ENCODE measurements at regions not wholly inside any gene's neighbourhood (a gene's known extent, or its start where the extent isn't known, plus 50 kb on each side); places are given as distances from the start of the nearest gene placed in this dataset.

DNA sequence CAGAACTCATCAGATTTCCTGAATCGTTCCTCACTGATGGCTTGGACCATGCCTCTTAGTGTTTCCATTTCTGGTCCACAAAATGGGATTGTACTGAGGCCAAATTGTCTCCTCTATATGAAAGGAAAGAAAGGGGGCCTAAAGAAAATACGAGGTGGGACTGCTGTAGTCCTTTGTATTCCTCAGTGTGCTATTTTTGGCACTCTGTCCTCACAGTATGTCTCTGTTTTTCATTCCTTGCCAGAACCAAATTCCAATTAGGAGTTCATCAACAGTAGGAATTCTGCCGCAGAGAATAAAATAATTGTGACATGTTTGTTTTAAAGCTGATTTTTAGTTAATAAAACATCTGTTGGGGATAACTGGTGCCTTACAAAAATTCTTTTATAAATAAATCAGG is 515.7 kb downstream of the SMARCA1 start:
- Histone ChIP-seq H3K4me3 (no peak overlapping the region), H3K27ac (no peak overlapping the region), H3K36me3 (no peaks in the 10 kb centered on the region), H3K4me1 (no peaks in the 10 kb centered on the region), H3K27me3 (no peaks in the 10 kb centered on the region), H3K9me3 (no peaks in the 10 kb centered on the region)
- DNase-seq, result no peak
- no peak for ATAC-seq
- TF ChIP-seq, protein P1, sequence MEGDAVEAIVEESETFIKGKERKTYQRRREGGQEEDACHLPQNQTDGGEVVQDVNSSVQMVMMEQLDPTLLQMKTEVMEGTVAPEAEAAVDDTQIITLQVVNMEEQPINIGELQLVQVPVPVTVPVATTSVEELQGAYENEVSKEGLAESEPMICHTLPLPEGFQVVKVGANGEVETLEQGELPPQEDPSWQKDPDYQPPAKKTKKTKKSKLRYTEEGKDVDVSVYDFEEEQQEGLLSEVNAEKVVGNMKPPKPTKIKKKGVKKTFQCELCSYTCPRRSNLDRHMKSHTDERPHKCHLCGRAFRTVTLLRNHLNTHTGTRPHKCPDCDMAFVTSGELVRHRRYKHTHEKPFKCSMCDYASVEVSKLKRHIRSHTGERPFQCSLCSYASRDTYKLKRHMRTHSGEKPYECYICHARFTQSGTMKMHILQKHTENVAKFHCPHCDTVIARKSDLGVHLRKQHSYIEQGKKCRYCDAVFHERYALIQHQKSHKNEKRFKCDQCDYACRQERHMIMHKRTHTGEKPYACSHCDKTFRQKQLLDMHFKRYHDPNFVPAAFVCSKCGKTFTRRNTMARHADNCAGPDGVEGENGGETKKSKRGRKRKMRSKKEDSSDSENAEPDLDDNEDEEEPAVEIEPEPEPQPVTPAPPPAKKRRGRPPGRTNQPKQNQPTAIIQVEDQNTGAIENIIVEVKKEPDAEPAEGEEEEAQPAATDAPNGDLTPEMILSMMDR (IDR thresholded peaks at IDR 0.05), result no peak
- intact Hi-C loops (cut with DNase I), result no loop called here

DNA sequence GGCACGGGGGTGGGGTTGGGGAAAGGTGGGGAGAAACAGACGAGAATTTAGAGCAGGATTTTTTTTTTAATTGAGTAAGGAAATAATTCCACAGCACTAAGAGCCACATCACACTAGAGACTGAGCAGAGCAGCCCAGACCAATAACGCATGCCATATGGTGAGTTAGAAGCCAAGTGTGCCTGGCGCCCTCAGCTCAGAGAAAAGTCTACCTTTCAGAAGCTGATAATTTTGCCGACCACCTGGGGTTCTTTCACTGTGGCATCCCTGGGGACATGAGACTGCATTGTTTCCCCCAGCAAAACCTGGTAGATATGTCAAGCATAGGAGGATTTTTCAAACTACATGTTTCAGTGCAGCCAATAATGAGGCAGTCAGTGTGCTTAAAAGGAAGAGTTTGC is 516.8 kb downstream of the SMARCA1 start:
- H3K9me3 ChIP-seq, result no peaks in the 10 kb centered on the region
- H3K4me3 ChIP-seq, result no peak overlapping the region

DNA sequence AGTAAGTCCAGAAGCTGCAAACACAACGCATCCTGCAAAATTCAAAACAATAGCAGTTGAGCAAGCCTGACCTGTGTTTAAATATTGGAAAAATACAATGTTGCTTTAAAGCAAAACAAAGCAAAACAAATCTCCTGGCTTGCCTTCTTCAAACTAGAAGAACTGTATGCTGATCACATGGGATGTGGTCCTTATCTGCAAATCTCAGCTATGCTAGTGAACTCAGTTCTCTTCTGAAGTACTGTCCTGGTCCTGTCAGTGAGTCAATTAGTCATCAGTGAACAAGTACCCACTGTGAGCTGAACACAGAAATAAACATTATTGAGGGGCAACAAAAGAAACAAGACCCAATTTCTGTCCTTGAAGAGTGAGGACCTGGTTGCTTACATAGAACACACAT is 522.5 kb downstream of the SMARCA1 start:
- Histone ChIP-seq H3K27ac (no peak overlapping the region), H3K9me3 (no peaks in the 10 kb centered on the region), H3K27me3 (no peaks in the 10 kb centered on the region), H3K36me3 (no peaks in the 10 kb centered on the region), H3K4me3 (no peak overlapping the region), H3K4me1 (no peaks in the 10 kb centered on the region)
- ATAC-seq, result no peak
- TF ChIP-seq, protein P1 (IDR thresholded peaks at IDR 0.05), result no peak
- intact Hi-C loops (cut with DNase I), result no loop called here
- no peak for DNase-seq

More for the DNA sequence above, 516.8 kb downstream of the SMARCA1 start:
- ATAC-seq (no peak), DNase-seq (no peak)
- Histone ChIP-seq H3K27ac (no peak overlapping the region), H3K4me1 (no peaks in the 10 kb centered on the region), H3K27me3 (no peaks in the 10 kb centered on the region), H3K36me3 (no peaks in the 10 kb centered on the region)
- TF ChIP-seq, protein P1 (IDR thresholded peaks at IDR 0.05), result no peak
- intact Hi-C loops (cut with DNase I), result no loop called here

DNA sequence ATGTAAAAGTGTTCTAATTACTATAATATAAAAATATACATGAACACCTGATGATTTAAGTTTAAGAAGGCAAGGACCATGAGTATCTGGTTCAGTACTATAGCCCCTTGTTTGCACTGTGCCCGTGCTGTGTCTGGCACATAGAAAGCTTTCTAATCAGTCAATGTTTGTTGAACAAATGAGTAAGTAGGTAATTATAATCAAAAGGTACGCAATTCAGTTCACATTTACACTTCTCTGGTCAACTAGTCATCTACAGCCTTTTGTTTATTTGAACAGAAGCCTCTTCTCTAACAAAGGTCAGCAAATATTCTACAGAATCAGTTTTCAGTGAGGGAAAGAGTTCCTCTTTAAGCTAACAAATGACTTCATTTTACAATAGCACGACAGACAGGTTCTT is 523.3 kb downstream of the SMARCA1 start:
- DNase-seq (no peak), ATAC-seq (no peak)
- Histone ChIP-seq H3K4me1 (no peaks in the 10 kb centered on the region), H3K9me3 (no peaks in the 10 kb centered on the region), H3K27ac (no peak overlapping the region), H3K4me3 (no peak overlapping the region), H3K36me3 (no peaks in the 10 kb centered on the region), H3K27me3 (no peaks in the 10 kb centered on the region)
- intact Hi-C loops (cut with DNase I), result no loop called here
- TF ChIP-seq, protein P1 (IDR thresholded peaks at IDR 0.05), result no peak

DNA sequence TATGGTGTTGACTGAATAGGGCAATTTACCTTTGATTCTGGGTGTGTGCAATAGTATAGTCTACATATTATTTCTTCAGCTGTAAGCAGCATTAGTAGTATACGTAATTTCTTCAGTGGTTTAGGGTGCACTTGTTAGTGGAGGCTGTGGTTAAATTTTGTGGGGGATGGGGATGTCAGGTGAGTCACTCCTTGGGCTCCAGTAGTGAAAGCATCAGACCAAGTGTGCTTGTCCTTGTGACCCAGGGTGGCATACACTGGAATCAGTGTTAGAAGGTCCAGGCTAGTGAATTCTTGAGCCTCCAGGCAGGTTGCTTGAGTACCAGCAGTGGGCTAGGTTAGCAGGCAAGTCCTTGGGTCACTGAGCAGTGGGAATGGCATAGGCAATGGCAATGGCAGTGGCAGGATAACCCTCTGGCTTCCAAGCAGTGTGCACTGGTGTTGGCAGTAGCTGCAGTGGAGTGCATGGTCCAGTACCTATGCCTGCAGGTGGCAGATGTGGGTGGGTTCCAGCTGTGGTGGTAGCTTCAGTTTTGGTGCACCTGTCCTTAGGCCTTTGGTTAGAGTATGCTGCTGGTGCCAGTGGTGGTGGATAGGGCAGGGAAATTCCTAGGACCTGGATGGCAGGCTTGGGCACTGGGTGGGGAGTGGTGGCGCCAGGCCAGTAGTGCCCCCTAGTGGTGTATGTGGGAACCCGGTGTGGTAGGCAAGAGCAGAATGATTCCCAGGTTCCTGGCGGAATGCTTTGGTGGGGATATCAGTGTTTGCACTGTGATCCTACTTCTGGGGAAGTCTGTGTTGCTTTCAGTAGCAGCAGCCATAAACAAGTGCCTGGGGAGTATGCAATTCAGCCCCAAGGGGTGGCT is 531.0 kb downstream of the SMARCA1 start:
- Histone ChIP-seq H3K36me3 (no peaks in the 10 kb centered on the region), H3K4me3 (no peak overlapping the region), H3K4me1 (no peaks in the 10 kb centered on the region), H3K27ac (no peak overlapping the region), H3K9me3 (peaks cover 0 to 2% of the 10 kb centered on the region in 2 donors), H3K27me3 (no peaks in the 10 kb centered on the region)
- ATAC-seq, result no peak
- intact Hi-C loops (cut with DNase I), result no loop called here
- TF ChIP-seq, protein P1 (IDR thresholded peaks at IDR 0.05), result no peak
- no peak for DNase-seq

All from left lung (tissue), 4 donors.